Activated CD4-positive, alpha-beta T cell treated with anti-CD3 and anti-CD28 coated beads, Interleukin-2, amount 50 U/mL, for 16 hours (primary cell): ENCODE measurements at regions not wholly inside any gene's neighbourhood (a gene's known extent, or its start where the extent isn't known, plus 50 kb on each side); places are given as distances from the start of the nearest gene placed in this dataset.
"Not testable (repeated sequence)": the region's sequence is repeated elsewhere in the genome, so short reads cannot be mapped to it uniquely, and the experiment has no call there.

ENCODE experiments used
- DNase-seq: peaks from one replicate; pipeline ENCODE4 v3.0.0-alpha.2; 2020

DNA sequence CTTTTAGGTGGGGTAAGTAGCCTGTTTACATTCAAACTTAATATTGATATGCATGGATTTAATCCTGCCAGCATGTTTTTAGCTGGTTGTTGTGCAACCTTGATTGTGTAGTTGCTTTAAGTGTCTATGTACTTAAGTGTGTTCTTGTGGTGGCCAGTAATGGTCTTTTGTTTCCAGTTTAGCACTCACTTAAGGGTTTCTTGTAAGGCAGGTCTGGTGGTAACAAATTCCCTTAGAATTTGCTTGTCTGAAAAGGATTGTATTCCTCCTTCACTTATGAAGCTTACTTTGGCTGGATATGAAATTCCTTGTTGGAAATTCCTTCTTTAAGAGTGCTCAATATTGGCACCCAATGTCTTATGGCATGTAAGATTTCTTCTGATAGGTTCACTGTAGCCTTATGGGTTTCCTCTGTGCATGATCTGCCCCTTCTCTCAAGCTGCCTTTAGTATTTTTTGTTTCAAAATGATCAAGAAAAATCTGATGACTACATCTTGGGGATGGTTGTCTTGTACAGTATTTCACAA, 289.0 kb upstream of the C1QTNF3 start:
- DNase-seq: not testable (repeated sequence)

DNA sequence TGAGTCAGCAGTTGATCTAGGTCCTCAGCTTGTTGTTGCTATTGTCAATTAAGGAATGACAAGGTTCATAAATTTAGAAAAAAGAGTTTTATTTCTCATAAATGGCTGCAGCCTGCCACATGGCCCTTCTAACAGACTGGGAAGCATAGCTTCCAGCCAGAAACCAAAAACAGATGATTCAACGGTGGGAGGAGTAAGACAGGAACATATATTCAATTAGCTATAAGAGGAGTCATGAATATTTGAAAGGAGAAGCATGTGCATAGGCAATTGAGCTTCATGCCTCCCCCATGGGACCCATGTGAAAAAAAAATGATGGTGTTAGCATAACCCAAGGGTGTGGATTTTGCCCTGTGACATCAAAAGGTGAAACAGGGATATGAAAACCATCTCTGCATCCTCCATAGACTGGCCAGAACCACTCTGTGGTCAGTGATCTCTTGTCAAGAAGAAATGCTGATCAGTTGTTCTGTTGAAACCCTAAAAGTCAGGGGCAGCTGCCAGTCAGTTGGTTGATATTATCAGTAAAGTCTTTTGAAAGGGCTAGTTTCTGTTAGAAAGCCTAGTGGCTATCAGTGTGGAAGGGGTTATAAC, 296.5 kb upstream of the C1QTNF3 start:
- DNase-seq: not testable (repeated sequence)

DNA sequence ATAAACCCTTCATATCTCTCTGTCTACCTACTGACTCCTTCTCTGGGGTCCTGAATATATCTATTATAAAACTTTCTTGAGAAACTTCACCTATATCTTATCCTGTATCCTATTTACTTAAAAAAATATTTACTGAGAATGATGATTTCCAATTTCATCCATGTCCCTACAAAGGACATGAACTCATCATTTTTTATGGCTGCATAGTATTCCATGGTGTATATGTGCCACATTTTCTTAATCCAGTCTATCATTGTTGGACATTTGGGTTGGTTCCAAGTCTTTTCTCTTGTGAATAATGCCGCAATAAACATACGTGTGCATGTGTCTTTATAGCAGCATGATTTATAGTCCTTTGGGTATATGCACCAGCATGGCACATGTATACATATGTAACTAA, 301.7 kb upstream of the RAI14 start:
- DNase-seq: not testable (repeated sequence)

DNA sequence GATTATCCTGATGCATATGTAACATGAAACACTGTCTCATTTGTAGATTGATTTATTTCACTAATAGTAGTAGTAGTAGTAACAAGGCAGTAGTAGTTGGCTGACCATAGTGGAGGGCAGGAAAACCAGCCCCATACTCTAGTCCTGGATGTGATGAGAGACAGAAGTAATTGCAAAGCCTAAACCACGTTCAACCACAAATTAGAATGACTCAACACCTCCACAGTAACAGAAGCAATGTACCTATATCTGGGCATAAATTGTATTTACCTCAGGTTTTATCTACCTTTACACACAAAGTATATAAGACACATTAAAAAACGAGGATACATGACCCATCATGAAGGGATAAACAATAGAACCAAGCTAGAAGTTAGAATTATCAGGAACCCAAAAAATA, 284.7 kb upstream of the RAI14 start:
- DNase-seq: not testable (repeated sequence)

DNA sequence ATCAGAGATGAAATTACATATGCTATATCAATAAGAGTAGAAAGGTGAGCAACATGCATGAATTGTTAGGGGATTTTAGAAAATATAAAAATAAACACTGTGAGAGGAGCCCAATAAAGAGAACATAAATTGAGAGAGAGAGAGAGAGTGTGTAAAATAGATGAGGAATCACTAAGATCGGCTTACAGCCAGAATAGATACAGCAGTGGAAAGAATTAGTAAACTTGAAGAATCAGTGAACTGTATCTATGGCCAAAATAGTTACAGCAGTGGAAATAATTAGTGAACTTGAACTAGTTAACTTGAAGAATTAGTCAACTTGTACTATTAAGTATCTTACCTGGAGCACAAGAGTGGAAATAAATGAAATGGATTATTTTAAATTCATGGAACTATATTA, 284.3 kb upstream of the RAI14 start:
- not testable (repeated sequence) for DNase-seq

DNA sequence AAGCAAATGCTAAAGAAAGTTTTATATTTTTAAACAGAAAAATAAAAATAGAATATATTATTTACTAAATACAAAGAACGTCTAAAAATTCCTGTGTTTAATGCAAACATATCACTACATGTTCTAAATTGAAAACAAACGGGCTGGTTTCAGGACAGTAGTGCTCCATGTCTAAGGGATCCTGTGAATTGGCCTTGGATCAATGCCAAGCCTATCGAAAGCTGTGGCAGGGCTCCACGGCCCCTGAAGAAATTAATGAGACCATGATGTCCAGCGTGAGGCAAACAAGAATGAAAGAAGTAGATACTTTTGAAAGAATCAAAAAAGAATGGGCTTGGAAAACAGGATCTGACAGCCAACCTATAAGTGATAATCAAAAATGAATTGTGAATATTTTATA, 283.4 kb upstream of the RAI14 start:
- DNase-seq: not testable (repeated sequence)

DNA sequence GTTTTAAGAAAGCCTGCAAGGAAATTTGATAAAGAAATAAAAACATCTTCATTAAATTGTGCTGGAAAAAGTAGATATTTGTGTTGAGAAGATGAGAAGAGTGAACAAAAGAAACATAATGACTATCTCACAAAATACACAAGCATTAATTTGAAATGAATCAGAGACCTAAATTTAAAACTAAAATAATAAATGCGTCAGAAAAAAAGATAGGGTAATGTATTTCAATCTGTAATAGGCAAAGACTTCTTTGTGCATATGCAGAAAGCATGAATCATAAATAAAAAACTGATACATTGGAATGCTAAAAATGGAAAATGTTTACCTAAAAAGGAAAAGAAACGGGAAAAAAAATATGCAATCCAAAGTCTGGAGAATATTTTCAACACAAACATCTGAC, 278.5 kb upstream of the RAI14 start:
- DNase-seq: not testable (repeated sequence)

DNA sequence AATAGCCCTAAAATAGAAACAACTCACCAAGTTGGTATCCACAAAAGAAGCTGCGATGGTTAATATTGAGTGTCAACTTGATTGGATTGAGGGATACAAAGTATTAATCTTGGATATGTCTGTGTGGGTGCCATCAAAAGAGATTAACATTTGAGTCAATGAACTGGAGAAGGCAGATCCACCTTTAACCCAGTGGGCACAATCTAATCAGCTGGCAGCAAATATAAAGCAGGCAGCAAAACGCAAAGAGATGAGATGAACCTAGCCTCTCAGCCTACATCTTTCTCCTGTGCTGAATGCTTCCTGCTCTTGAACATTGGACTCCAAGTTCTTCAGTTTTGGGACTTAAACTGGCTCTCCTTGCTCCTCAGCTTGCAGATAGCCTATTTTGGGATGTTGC, 277.6 kb upstream of the RAI14 start:
- DNase-seq: not testable (repeated sequence)

DNA sequence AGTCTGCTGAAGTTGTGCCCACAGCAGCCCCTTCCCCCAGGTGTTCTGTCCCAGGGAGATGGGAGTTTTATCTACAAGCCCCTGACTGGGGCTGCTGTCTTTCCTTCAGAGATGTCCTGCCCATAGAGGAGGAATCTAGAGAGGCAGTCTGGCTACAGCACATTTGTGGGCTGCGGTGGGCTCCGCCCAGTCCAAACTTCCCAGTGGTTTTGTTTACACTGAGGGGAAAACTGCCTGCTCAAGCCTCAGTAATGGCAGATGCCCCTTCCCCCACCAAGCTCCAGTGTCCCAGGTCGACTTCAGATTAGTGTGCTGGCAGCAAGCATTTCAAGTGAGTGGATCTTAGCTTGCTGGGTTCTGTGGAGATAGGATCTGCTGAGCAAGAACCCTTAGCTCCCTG, 267.4 kb upstream of the RAI14 start:
- DNase-seq: not testable (repeated sequence)

DNA sequence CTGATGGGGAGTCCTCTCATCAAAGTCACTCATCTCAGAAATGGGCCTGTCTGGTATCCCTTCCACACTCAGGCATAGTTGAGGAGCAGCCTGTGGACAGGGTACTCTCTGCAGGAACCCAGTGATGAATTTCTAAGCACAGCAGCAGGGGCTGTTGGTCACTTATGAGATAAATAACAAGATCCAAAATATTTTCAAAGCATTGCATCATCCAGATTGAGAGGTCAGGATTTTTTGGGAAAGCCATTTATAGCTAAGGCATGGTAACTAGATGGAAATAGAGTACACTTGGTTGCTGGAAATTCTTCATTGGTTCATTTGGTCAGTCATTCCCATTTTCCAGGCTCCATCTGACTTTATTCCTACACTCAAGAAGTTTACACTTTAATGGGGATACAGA, 246.8 kb upstream of the RAI14 start:
- DNase-seq: no peak

DNA sequence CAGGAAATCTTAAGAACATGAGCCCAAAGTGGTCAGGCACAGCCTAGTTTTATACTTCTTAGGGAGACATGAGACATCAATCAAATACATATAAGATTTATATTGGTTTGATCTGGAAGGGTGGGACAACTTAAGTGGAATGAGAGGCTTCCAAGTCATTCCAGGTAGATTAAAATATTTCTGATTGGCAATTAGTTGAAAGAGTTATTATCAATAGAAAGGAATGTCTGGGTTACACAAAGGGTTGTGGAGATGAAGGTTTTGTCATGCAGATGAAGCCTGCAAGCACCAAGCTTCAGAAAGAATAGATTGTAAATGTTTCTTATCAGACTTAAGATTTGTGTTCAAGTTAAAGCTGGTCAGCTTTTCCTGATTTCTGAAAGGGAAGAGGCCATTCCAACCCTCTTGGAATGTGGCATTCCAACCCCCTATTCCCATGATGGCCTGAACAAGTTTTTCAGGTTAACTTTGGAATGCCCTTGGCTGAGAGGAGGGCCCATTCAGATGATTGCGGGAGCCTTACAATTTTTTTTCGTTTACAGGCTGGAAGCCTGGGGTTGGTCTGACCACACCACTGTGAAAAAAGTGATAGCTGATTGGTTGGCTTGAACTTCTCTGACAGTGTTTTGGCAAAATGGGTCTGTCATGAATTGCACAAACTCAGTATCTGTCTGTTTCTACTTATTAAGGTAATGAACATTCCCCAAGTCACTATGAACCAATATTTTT, 245.6 kb upstream of the RAI14 start:
- no peak for DNase-seq

DNA sequence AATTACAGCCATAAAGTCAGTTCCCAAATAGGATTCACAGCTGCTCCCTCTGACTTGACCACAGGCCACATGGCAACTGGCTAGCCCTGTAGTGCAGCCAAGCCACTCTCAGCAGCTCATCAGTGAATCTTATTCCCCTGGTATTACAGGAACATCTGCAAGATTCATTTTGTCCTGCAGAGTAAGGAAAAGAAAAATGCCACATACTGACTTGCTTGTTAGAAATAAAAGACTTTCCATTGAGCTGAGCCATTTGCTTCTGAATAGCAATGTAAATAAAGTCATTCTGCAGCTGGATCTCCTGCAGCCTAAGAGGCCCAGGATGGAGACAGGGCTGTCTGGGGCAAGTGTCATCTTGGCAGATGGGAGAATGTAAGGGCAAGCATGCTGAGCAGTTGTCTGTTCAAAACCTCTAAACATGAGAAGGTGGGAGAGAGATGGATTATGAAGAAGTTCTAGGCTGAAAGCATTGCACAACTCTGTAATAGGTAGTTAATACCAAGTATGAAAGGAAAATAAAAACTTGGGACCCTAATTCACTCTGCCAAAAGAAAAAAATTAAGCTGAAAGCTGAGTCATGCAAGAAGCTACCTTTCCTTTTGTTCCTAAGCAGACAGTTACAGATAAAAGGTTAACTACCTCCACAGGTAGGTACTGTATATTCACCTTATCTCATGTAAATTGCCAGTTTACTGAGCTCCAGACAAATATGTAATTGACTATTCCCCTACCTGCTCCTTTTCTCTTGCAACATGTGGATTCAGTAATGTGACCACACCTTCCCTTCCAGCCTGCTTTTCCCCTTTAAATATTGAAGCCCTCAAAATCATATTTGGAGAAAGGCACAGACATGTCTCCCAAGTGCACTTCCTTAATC, 244.4 kb upstream of the RAI14 start:
- no peak for DNase-seq

DNA sequence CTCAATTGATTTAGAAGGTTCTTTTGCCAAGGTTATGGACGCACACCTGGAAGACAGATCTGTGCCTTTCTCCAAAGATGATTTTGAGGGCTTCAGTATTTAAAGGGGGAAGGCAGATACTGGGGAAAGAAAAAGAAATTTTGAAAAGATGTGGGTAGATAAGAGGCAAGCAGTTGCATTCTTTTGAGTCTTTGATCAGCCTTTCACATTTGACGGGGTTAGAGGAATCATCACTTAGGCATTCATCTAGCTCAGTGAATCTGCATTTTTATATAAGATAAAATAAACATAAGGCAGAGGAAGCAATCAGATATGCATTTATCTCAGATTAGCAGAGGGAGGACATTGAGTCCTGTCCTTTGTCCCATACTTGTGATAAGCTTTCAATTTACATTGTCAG, 243.4 kb upstream of the RAI14 start:
- DNase-seq: no peak

DNA sequence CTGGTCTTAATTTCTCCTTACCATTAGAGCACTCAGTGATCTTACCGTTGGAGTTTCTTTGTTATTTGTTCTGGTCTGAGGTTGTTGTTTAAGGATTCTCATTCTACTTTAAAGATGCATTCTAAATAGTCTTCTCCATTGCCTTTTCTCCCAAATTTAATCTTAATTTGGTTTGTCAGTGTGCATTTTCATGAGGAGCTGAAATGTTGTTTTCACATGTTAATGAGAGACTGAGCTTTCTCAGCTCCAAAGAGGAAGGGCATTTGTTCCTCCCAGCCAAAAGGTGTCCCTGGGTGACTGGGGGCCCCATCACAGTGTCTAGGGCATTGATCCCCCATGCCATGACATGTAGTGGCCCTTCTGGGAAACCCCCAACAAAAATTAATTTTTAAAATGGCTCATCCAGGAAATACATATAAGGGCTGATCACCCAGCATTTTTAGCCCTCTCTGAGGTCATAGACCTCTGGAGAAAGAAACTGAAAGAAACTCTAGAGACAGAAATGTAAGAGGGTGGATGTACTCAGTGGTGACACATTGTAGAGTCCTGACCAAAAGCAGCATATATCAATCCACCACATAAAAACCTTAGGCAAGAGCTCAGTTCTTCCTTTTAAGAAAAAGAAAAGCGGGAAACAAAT, 240.4 kb upstream of the RAI14 start:
- peak; percentile 5 for DNase-seq

DNA sequence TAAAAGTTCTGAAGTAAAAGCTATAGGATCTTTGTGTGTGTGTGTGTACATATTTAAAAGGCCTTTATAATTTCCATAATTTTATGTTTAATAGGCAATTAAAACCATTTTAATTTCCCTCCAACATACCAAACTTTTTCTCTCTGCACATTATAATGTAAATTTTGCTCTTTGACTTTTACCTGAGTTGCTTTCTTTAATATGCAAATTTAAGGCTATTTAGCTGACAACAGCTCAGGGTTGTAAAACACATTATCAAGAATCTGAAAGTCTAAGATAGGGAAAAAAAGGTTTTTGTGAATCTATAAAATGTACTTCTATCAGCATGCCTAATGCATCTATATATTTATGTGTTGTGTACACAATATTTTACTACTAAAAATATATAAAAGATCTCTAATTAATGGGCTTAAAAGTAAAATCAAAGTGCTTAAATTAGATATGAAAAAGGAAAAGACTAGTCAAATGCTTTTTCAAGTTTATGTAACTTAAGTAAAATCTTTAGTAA, 239.6 kb upstream of the RAI14 start:
- DNase-seq: no peak

DNA sequence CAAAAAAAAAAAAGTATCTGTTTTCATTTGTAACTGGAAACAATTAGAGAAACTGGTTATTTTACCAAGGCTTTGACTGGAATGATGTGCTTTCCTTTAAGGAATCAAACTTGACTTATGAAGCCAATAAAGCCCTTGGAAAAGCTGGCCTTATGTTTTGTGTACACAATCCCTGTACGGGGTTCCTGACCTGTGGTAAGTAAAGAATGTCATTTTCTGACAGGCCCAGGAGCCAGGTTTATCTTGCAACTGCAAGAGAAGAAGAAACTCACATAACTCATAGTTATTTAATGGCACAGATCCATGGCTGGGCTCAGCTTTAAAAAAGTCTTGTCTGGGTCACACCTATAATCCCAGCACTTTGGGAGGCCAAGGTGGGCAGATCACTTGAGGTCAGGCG, 235.9 kb upstream of the RAI14 start:
- not testable (repeated sequence) for DNase-seq

DNA sequence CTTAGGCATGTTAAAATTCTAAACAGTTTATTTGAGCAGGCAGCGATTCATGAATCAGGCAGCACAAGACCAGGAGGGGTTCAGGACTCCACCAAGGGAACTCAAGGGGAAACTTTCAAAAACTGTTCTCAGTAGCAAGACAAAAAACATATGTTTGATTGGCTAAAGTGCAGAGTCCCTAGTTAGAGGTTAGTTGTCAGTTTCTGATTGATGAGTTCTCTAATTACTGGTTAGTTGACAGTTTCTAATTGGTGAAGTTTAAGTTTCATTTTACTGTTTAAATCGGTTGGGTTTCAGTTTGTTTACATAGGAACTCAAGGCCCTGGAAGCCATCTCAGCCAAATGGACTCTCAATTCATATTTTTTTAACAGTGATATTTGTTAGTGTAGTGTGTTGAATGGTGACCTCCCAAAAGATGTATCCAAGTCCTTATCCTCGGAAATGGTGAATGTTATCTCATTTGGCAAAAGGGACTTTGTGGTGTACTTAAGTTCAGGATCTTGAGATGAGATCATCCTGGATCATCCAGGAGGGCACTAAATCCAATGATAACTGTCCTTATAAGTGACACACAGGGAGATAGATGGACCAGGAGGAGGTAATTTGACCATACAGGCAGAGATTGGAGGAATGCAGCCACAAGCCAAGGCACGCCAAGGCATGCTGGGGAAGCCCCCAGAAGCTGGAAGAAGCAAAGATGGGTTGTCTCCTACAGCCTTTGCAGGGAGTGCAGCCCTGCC, 219.2 kb upstream of the RAI14 start:
- no peak for DNase-seq

DNA sequence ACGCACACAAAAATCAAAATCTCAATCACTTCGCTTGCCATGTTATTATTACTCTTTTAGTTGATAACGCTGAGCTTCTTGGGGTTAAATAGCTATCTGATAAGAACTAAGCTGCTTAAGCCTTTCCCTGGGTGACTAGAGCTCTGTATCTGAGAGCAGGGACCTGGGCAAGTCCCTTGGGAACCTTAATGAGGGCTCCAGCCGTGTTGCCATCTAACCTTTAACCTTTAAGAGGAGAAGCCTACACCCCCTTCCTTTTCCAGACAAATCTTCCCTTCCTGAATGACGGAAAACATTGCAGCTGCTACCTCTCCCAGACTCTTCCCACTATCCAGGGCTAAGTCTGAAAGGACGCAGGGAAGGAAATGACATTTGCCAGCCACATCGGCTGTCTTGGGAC, 216.5 kb upstream of the RAI14 start:
- no peak for DNase-seq

DNA sequence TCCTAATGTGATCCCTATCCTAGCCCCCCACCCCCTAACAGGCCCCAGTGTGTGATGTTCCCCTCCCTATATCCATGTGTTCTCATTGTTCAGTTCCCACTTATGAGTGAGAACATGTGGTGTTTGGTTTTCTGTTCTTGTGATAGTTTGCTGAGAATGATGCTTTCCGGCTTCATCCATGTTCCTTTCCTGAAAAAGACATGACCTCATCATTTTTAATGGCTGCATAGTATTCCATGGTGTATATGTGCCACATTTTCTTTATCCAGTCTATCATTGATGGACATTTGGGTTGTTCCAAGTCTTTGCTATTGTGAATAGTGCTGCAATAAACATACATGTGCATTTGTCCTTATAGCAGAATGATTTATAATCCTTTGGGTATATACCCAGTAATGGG, 214.4 kb upstream of the RAI14 start:
- not testable (repeated sequence) for DNase-seq

DNA sequence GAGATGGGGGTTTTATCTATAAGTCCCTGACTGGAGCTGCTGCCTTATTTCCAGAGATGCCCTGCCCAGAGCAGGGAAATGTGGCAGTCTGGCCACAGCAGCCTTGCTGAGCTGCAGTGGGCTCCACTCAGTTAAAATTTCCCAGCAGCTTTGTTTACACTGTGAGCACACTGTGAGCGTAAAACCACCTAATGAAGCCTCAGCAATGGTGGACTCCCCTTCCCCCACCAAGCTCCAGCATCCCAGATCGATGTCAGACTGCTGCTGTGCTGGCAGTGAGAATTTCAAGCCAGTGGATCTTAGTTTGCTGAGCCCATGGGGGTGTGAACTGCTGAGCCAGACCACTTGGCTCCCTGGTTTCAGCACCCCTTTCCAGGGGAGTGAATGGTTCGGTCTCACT, 208.7 kb upstream of the RAI14 start:
- no peak for DNase-seq

DNA sequence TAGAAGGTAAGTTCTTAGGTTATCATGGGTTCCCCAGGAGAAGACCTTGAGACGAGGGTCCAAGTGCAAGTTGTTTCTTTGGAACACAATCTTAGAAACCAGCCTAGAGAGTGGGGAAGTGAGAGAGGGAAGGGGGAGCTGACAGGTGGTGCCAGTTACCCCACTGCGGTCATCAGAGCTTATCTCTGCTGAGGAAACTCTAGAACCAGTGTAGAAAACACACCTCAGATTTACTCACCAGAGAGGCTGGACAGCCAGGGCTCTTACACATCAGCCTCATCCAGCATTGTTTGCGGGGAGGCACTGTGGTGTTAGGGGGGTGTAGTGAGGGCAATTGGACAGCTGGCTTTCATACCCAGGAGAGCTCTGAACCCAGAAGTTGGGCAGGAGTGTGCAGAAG, 206.5 kb upstream of the RAI14 start:
- DNase-seq: no peak

DNA sequence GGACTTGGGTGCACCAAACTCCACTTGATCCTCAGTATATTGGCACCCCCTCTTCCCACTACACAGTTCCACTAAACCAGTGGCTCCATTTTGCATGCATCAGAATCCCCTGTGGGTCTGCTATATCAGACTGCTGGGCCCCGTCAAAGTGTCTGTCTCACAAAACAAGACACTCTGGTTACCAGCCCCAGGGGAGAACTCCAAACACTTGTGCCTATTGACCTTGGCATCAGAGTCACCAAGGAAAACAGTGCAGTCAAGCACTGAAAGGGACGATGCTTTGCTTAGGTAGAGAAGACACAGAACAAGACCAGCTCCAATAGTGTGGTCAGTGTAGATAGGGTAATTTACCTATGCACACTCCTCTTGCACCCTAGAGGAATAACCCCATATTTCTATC, 205.8 kb upstream of the RAI14 start:
- no peak for DNase-seq
